ENCODE measurements at regions not wholly inside any gene's neighbourhood (a gene's known extent, or its start where the extent isn't known, plus 50 kb on each side); places are given as distances from the start of the nearest gene placed in this dataset.

GRCh38 chr14:96944297-96944696 is 147.1 kb downstream of the VRK1 start:
- peaks cover 0 to 2% of the 10 kb centered on the region in 2 donors for H3K36me3 ChIP-seq (replicated peaks in 1 of 2; ENCODE audit: control insufficient read depth in 2 of 2, insufficient read depth in 2 of 2, low read length in 2 of 2)
- H4K8ac ChIP-seq (ENCODE audit: low read depth, low read length): no peak overlapping the region
- H2AK5ac ChIP-seq (ENCODE audit: low read depth, low read length): no peak overlapping the region
- H3K79me1 ChIP-seq (ENCODE audit: low read depth, low read length): no peaks in the 10 kb centered on the region
- H2BK12ac ChIP-seq (ENCODE audit: low read length): no peak overlapping the region
- H3K9ac ChIP-seq (ENCODE audit: low read depth, low read length, poor library complexity): no peak overlapping the region
- no peaks in the 10 kb centered on the region for H3K4me1 ChIP-seq (ENCODE audit: control insufficient read depth in 2 of 2, insufficient read depth in 1 of 2, low read depth in 1 of 2, low read length in 2 of 2)
- peak overlapping the region; percentile 8 for H3K18ac ChIP-seq (ENCODE audit: low read length)
- no peak overlapping the region for H3K4ac ChIP-seq (ENCODE audit: low read length)
- no peak overlapping the region for H3K23ac ChIP-seq (ENCODE audit: low read depth, low read length, poor library complexity)
- no peaks in the 10 kb centered on the region for H3K9me3 ChIP-seq (replicated peaks in 1 of 2; ENCODE audit: control insufficient read depth in 2 of 2, insufficient read depth in 1 of 2, low read depth in 1 of 2, low read length in 2 of 2)
- H2BK5ac ChIP-seq (ENCODE audit: low read length): no peak overlapping the region
- no peak overlapping the region for H4K91ac ChIP-seq (ENCODE audit: low read depth, low read length, poor library complexity)
- no peak overlapping the region for H3K27ac ChIP-seq (replicated peaks; ENCODE audit: low read length)
- no peak for DNase-seq (ENCODE audit: low spot score)
- no peak overlapping the region for H2AFZ ChIP-seq (ENCODE audit: low read length)
- no peak overlapping the region for H2BK120ac ChIP-seq (ENCODE audit: low read depth, low read length)
- no peak overlapping the region for H3K4me3 ChIP-seq (ENCODE audit: low read length in 2 of 2)
- WGBS, 2 donors (ENCODE audit: extremely low coverage in 2 of 2, insufficient read length in 2 of 2, insufficient replicate concordance in 1 of 2): no CpG with 5 or more reads among the region's 6 CpGs
- no peak overlapping the region for H2BK15ac ChIP-seq (ENCODE audit: low read length)
- H3K14ac ChIP-seq (ENCODE audit: low read length): no peak overlapping the region
- H3K27me3 ChIP-seq (ENCODE audit: control insufficient read depth in 3 of 3, insufficient read depth in 3 of 3, low read depth in 1 of 3, low read length in 3 of 3): no peaks in the 10 kb centered on the region
- no peak overlapping the region for H3K4me2 ChIP-seq (ENCODE audit: insufficient read depth, low read length, poor library complexity, severe bottlenecking)

- H3K4ac ChIP-seq (ENCODE audit: low read length): no peak overlapping the region
- no peak overlapping the region for H3K23ac ChIP-seq (ENCODE audit: low read depth, low read length, poor library complexity)
- H3K27me3 ChIP-seq (ENCODE audit: control insufficient read depth in 3 of 3, insufficient read depth in 3 of 3, low read depth in 1 of 3, low read length in 3 of 3): peaks cover 0 to 2% (median 0%) of the 10 kb centered on the region in 3 experiments
- H3K4me1 ChIP-seq (ENCODE audit: control insufficient read depth in 2 of 2, insufficient read depth in 1 of 2, low read depth in 1 of 2, low read length in 2 of 2): no peaks in the 10 kb centered on the region
- DNase-seq (ENCODE audit: low spot score): no peak
- H2BK5ac ChIP-seq (ENCODE audit: low read length): no peak overlapping the region
- no peak overlapping the region for H2BK15ac ChIP-seq (ENCODE audit: low read length)
- H3K79me1 ChIP-seq (ENCODE audit: low read depth, low read length): no peaks in the 10 kb centered on the region
- H2AK5ac ChIP-seq (ENCODE audit: low read depth, low read length): no peak overlapping the region
- H3K4me2 ChIP-seq (ENCODE audit: insufficient read depth, low read length, poor library complexity, severe bottlenecking): no peak overlapping the region
- H3K14ac ChIP-seq (ENCODE audit: low read length): no peak overlapping the region
- H3K18ac ChIP-seq (ENCODE audit: low read length): no peak overlapping the region
- no peak overlapping the region for H3K27ac ChIP-seq (replicated peaks; ENCODE audit: low read length)
- no peak overlapping the region for H3K4me3 ChIP-seq (ENCODE audit: low read length in 2 of 2)
- WGBS, 2 donors (ENCODE audit: extremely low coverage in 2 of 2, insufficient read length in 2 of 2, insufficient replicate concordance in 1 of 2): no CpG with 5 or more reads among the region's 7 CpGs
- H3K9me3 ChIP-seq (replicated peaks in 1 of 2; ENCODE audit: control insufficient read depth in 2 of 2, insufficient read depth in 1 of 2, low read depth in 1 of 2, low read length in 2 of 2): peaks cover 0 to 2% of the 10 kb centered on the region in 2 donors
- H3K9ac ChIP-seq (ENCODE audit: low read depth, low read length, poor library complexity): no peak overlapping the region
- H2BK12ac ChIP-seq (ENCODE audit: low read length): no peak overlapping the region
- no peak overlapping the region for H2AFZ ChIP-seq (ENCODE audit: low read length)
- no peak overlapping the region for H2BK120ac ChIP-seq (ENCODE audit: low read depth, low read length)
- H3K36me3 ChIP-seq (replicated peaks in 1 of 2; ENCODE audit: control insufficient read depth in 2 of 2, insufficient read depth in 2 of 2, low read length in 2 of 2): peaks cover 2% of the 10 kb centered on the region in 2 donors
- H4K8ac ChIP-seq (ENCODE audit: low read depth, low read length): no peak overlapping the region
- H4K91ac ChIP-seq (ENCODE audit: low read depth, low read length, poor library complexity): no peak overlapping the region
These were observed 148.5 kb downstream of the VRK1 start for GRCh38 chr14:96945721-96946120.

- Histone ChIP-seq H3K23ac (ENCODE audit: low read depth, low read length, poor library complexity) (no peak overlapping the region), H2BK5ac (ENCODE audit: low read length) (no peak overlapping the region), H3K9me3 (replicated peaks in 1 of 2; ENCODE audit: control insufficient read depth in 2 of 2, insufficient read depth in 1 of 2, low read depth in 1 of 2, low read length in 2 of 2) (peaks cover 0 to 11% of the 10 kb centered on the region in 2 donors), H2AFZ (ENCODE audit: low read length) (no peak overlapping the region), H2BK15ac (ENCODE audit: low read length) (no peak overlapping the region), H2BK120ac (ENCODE audit: low read depth, low read length) (no peak overlapping the region), H3K14ac (ENCODE audit: low read length) (no peak overlapping the region), H3K4me1 (ENCODE audit: control insufficient read depth in 2 of 2, insufficient read depth in 1 of 2, low read depth in 1 of 2, low read length in 2 of 2) (peaks cover 5 to 7% of the 10 kb centered on the region in 2 donors), H3K36me3 (replicated peaks in 1 of 2; ENCODE audit: control insufficient read depth in 2 of 2, insufficient read depth in 2 of 2, low read length in 2 of 2) (peaks cover 2% of the 10 kb centered on the region in 2 donors), H4K91ac (ENCODE audit: low read depth, low read length, poor library complexity) (no peak overlapping the region), H3K27me3 (ENCODE audit: control insufficient read depth in 3 of 3, insufficient read depth in 3 of 3, low read depth in 1 of 3, low read length in 3 of 3) (peaks cover 0 to 2% (median 0%) of the 10 kb centered on the region in 3 experiments), H3K27ac (replicated peaks; ENCODE audit: low read length) (no peak overlapping the region), H3K18ac (ENCODE audit: low read length) (no peak overlapping the region), H3K4me3 (ENCODE audit: low read length in 2 of 2) (no peak overlapping the region), H3K79me1 (ENCODE audit: low read depth, low read length) (no peaks in the 10 kb centered on the region), H4K8ac (ENCODE audit: low read depth, low read length) (no peak overlapping the region), H3K4ac (ENCODE audit: low read length) (no peak overlapping the region), H3K4me2 (ENCODE audit: insufficient read depth, low read length, poor library complexity, severe bottlenecking) (no peak overlapping the region), H3K9ac (ENCODE audit: low read depth, low read length, poor library complexity) (no peak overlapping the region), H2AK5ac (ENCODE audit: low read depth, low read length) (no peak overlapping the region), H2BK12ac (ENCODE audit: low read length) (no peak overlapping the region)
- no peak for DNase-seq (ENCODE audit: low spot score)
- WGBS, 2 donors (ENCODE audit: extremely low coverage in 2 of 2, insufficient read length in 2 of 2, insufficient replicate concordance in 1 of 2): no CpG with 5 or more reads among the region's 3 CpGs
These were observed 152.4 kb downstream of the VRK1 start for GRCh38 chr14:96949594-96949993.

- H3K27me3 ChIP-seq (ENCODE audit: control insufficient read depth in 3 of 3, insufficient read depth in 3 of 3, low read depth in 1 of 3, low read length in 3 of 3): peaks cover 0 to 2% (median 0%) of the 10 kb centered on the region in 3 experiments
- H3K14ac ChIP-seq (ENCODE audit: low read length): no peak overlapping the region
- no peaks in the 10 kb centered on the region for H3K79me1 ChIP-seq (ENCODE audit: low read depth, low read length)
- no peak overlapping the region for H2BK15ac ChIP-seq (ENCODE audit: low read length)
- WGBS, 2 donors (ENCODE audit: extremely low coverage in 2 of 2, insufficient read length in 2 of 2, insufficient replicate concordance in 1 of 2): no CpG with 5 or more reads among the region's 7 CpGs
- peaks cover 5 to 7% of the 10 kb centered on the region in 2 donors for H3K4me1 ChIP-seq (ENCODE audit: control insufficient read depth in 2 of 2, insufficient read depth in 1 of 2, low read depth in 1 of 2, low read length in 2 of 2)
- H4K91ac ChIP-seq (ENCODE audit: low read depth, low read length, poor library complexity): no peak overlapping the region
- no peak overlapping the region for H3K23ac ChIP-seq (ENCODE audit: low read depth, low read length, poor library complexity)
- no peak for DNase-seq (ENCODE audit: low spot score)
- H2BK12ac ChIP-seq (ENCODE audit: low read length): no peak overlapping the region
- H3K4me2 ChIP-seq (ENCODE audit: insufficient read depth, low read length, poor library complexity, severe bottlenecking): no peak overlapping the region
- no peak overlapping the region for H2AFZ ChIP-seq (ENCODE audit: low read length)
- H4K8ac ChIP-seq (ENCODE audit: low read depth, low read length): no peak overlapping the region
- H3K18ac ChIP-seq (ENCODE audit: low read length): no peak overlapping the region
- peaks cover 0 to 17% of the 10 kb centered on the region in 2 donors for H3K9me3 ChIP-seq (replicated peaks in 1 of 2; ENCODE audit: control insufficient read depth in 2 of 2, insufficient read depth in 1 of 2, low read depth in 1 of 2, low read length in 2 of 2)
- peaks cover 0 to 2% of the 10 kb centered on the region in 2 donors for H3K36me3 ChIP-seq (replicated peaks in 1 of 2; ENCODE audit: control insufficient read depth in 2 of 2, insufficient read depth in 2 of 2, low read length in 2 of 2)
- no peak overlapping the region for H2BK120ac ChIP-seq (ENCODE audit: low read depth, low read length)
- H3K4me3 ChIP-seq (ENCODE audit: low read length in 2 of 2): no peak overlapping the region
- H3K9ac ChIP-seq (ENCODE audit: low read depth, low read length, poor library complexity): no peak overlapping the region
- H2BK5ac ChIP-seq (ENCODE audit: low read length): no peak overlapping the region
- no peak overlapping the region for H3K27ac ChIP-seq (replicated peaks; ENCODE audit: low read length)
- no peak overlapping the region for H2AK5ac ChIP-seq (ENCODE audit: low read depth, low read length)
- H3K4ac ChIP-seq (ENCODE audit: low read length): no peak overlapping the region
These were observed 154.3 kb downstream of the VRK1 start for GRCh38 chr14:96951511-96951910.
